CD4-positive, alpha-beta T cell (primary cell): ENCODE measurements at regions not wholly inside any gene's neighbourhood (a gene's known extent, or its start where the extent isn't known, plus 50 kb on each side); places are given as distances from the start of the nearest gene placed in this dataset.

ENCODE experiments used
- ATAC-seq: fragments of 200-7000 bp; cut with Tn5 transposase; one replicate; pipeline ENCODE4 v1.10.0; 2022; ENCODE audit warnings: mild to moderate bottlenecking; ENCODE audit not compliant: poor library complexity
- CTCF ChIA-PET: fragments of 350-600 bp; sonication (Branson Sonifier 250); formaldehyde crosslinking; loops from one replicate; lab custom pipeline; 2021; ENCODE audit warnings: antibody characterized with exemption, inconsistent platforms; lab: Charles Lee
- POLR2A ChIA-PET: fragments of 350-600 bp; sonication (Branson Sonifier 250); formaldehyde crosslinking; loops from one replicate; lab custom pipeline; 2021; ENCODE audit warnings: antibody characterized with exemption, inconsistent platforms; lab: Charles Lee
- DNase-seq, 14 experiments: peaks; one replicate each; pipeline ENCODE4 v3.0.0-alpha.2; 2013 to 2020; ENCODE audit warnings: mixed read lengths in 2 of 14
- H3K27ac ChIP-seq, 2 donors: one replicate each; pipeline versions ENCODE4 v1.5.1 to v1.7.0; 2013; ENCODE audit warnings: low read length in 2 of 2, low read depth in 1 of 2, mild to moderate bottlenecking in 1 of 2
- H3K27me3 ChIP-seq, 2 experiments: 1 replicate in 1 of 2; 2 replicates in 1 of 2; pipeline versions ENCODE4 v1.6.1 to v1.7.0; 2013; ENCODE audit warnings: low read length in 2 of 2, control low read depth in 1 of 2, mild to moderate bottlenecking in 1 of 2, moderate library complexity in 1 of 2; ENCODE audit not compliant: insufficient read depth in 2 of 2, control insufficient read depth in 1 of 2
- H3K36me3 ChIP-seq: one replicate; pipeline ENCODE4 v1.6.1; 2013; ENCODE audit warnings: low read length, control low read depth; ENCODE audit not compliant: insufficient read depth
- H3K4me1 ChIP-seq: one replicate; pipeline ENCODE4 v1.6.1; 2013; ENCODE audit warnings: low read length, control low read depth; ENCODE audit not compliant: insufficient read depth
- H3K4me3 ChIP-seq: one replicate; pipeline ENCODE4 v1.5.1; 2013; ENCODE audit warnings: mild to moderate bottlenecking, low read length, moderate library complexity
- H3K9me3 ChIP-seq, 2 experiments: 1 replicate in 1 of 2; 2 replicates in 1 of 2; pipeline versions ENCODE4 v1.6.1 to v1.7.0; 2013; ENCODE audit warnings: low read length in 2 of 2, mild to moderate bottlenecking in 2 of 2, control low read depth in 1 of 2, moderate library complexity in 1 of 2; ENCODE audit not compliant: control insufficient read depth in 1 of 2, insufficient read depth in 1 of 2
- H3K27ac Mint-ChIP-seq: one replicate; pipeline ENCODE4 v1.8.0; 2020; ENCODE audit warnings: mixed read lengths
- H3K27me3 Mint-ChIP-seq: one replicate; pipeline ENCODE4 v1.8.0; 2021; ENCODE audit warnings: mixed read lengths
- H3K36me3 Mint-ChIP-seq: one replicate; pipeline ENCODE4 v1.8.0; 2021; ENCODE audit warnings: low read depth, mixed read lengths
- H3K4me1 Mint-ChIP-seq: one replicate; pipeline ENCODE4 v1.8.0; 2021; ENCODE audit warnings: low read depth, mixed read lengths
- H3K4me3 Mint-ChIP-seq: one replicate; pipeline ENCODE4 v1.8.0; 2020; ENCODE audit warnings: mild to moderate bottlenecking, mixed read lengths
- H3K9me3 Mint-ChIP-seq: one replicate; pipeline ENCODE4 v1.8.0; 2020; ENCODE audit warnings: mixed read lengths
- intact Hi-C, 2 experiments: fragments of 100-400 bp; cut with DNase I in 1 of 2; cut with micrococcal nuclease in 1 of 2; formaldehyde crosslinking; loops; one replicate each; pipeline versions ENCODE4 v1.15.1 to v1.9.0; 2023 to 2025; cut with DNase I, micrococcal nuclease
- TF ChIP-seq, protein P1 (sequence below): fragments of 200-600 bp; IDR thresholded peaks from one replicate; pipeline ENCODE4 v1.8.0; 2022; ENCODE audit warnings: antibody characterized with exemption, mild to moderate bottlenecking

GRCh38 chr4:15299627-15300026, 128.2 kb upstream of the C1QTNF7 start:
- DNase-seq (no peak), ATAC-seq (no peak)
- no peaks in the 10 kb centered on the region for H3K36me3 Mint-ChIP-seq
- H3K27ac Mint-ChIP-seq, result no peak overlapping the region
- Histone ChIP-seq H3K36me3 (no peaks in the 10 kb centered on the region), H3K9me3 (no peaks in the 10 kb centered on the region), H3K4me1 (no peaks in the 10 kb centered on the region), H3K27me3 (no peaks in the 10 kb centered on the region), H3K4me3 (no peak overlapping the region), H3K27ac (no peak overlapping the region)
- ChIA-PET POLR2A (no interaction called here), CTCF (no interaction called here)
- no peaks in the 10 kb centered on the region for H3K4me1 Mint-ChIP-seq
- H3K4me3 Mint-ChIP-seq, result no peak overlapping the region
- TF ChIP-seq, protein P1, sequence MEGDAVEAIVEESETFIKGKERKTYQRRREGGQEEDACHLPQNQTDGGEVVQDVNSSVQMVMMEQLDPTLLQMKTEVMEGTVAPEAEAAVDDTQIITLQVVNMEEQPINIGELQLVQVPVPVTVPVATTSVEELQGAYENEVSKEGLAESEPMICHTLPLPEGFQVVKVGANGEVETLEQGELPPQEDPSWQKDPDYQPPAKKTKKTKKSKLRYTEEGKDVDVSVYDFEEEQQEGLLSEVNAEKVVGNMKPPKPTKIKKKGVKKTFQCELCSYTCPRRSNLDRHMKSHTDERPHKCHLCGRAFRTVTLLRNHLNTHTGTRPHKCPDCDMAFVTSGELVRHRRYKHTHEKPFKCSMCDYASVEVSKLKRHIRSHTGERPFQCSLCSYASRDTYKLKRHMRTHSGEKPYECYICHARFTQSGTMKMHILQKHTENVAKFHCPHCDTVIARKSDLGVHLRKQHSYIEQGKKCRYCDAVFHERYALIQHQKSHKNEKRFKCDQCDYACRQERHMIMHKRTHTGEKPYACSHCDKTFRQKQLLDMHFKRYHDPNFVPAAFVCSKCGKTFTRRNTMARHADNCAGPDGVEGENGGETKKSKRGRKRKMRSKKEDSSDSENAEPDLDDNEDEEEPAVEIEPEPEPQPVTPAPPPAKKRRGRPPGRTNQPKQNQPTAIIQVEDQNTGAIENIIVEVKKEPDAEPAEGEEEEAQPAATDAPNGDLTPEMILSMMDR, result no peak
- intact Hi-C loops, result no loop called here
- H3K9me3 Mint-ChIP-seq, result no peaks in the 10 kb centered on the region
- H3K27me3 Mint-ChIP-seq, result no peaks in the 10 kb centered on the region

- no peak for ATAC-seq
- H3K4me1 Mint-ChIP-seq, result no peaks in the 10 kb centered on the region
- Histone ChIP-seq H3K36me3 (no peaks in the 10 kb centered on the region), H3K4me1 (no peaks in the 10 kb centered on the region), H3K9me3 (no peaks in the 10 kb centered on the region), H3K4me3 (no peak overlapping the region), H3K27me3 (no peaks in the 10 kb centered on the region), H3K27ac (no peak overlapping the region)
- no peaks in the 10 kb centered on the region for H3K27me3 Mint-ChIP-seq
- H3K36me3 Mint-ChIP-seq, result no peaks in the 10 kb centered on the region
- ChIA-PET CTCF (no interaction called here), POLR2A (interaction anchor here (0.6 kb wide), 1 partner anchor 154 kb away, joined by 3 read pairs; no protein-coding TSS in a partner anchor)
- TF ChIP-seq, protein P1, result no peak
- H3K27ac Mint-ChIP-seq, result no peak overlapping the region
- DNase-seq, result no peak
- intact Hi-C loops, result no loop called here
- no peaks in the 10 kb centered on the region for H3K9me3 Mint-ChIP-seq
- no peak overlapping the region for H3K4me3 Mint-ChIP-seq
Measured at GRCh38 chr4:15303052-15303641, 124.7 kb upstream of the C1QTNF7 start.

DNA sequence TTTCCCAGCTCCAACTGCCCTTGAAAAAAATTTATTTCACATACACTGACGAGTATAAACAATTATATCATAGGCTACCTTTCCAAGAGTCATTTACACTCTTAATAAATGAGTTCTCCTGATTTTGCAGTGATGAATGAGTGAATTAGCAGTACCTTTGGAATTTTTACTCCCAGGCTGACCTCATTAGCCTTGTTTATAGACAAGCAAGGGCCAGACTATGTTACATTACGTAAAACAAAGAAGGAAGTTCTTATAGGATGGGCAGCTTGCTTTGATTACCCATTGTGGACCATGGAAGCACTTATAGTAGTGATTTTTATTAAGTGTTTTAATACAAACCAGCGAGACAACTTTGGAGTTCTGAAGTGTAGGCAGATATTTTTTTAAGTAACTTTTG, 112.9 kb upstream of the C1QTNF7 start:
- ChIA-PET POLR2A (no interaction called here), CTCF (interaction anchor here (1.0 kb wide), 1 partner anchor 23 kb away, joined by 3 read pairs; no protein-coding TSS in a partner anchor)
- Histone ChIP-seq H3K27me3 (no peaks in the 10 kb centered on the region), H3K4me1 (no peaks in the 10 kb centered on the region), H3K9me3 (peaks cover 0 to 6% of the 10 kb centered on the region in 2 experiments), H3K27ac (no peak overlapping the region), H3K4me3 (no peak overlapping the region), H3K36me3 (no peaks in the 10 kb centered on the region)
- H3K9me3 Mint-ChIP-seq, result peaks cover 2% of the 10 kb centered on the region
- no peak overlapping the region for H3K4me3 Mint-ChIP-seq
- no peak overlapping the region for H3K27ac Mint-ChIP-seq
- ATAC-seq (no peak), DNase-seq (no peak)
- intact Hi-C loops, result no loop called here
- no peaks in the 10 kb centered on the region for H3K27me3 Mint-ChIP-seq
- TF ChIP-seq, protein P1, result no peak
- H3K36me3 Mint-ChIP-seq, result no peaks in the 10 kb centered on the region
- H3K4me1 Mint-ChIP-seq, result no peaks in the 10 kb centered on the region
